ENCODE measurements at regions not wholly inside any gene's neighbourhood (a gene's known extent, or its start where the extent isn't known, plus 50 kb on each side); places are given as distances from the start of the nearest gene placed in this dataset.

GRCh38 chr4:134345244-134345643, 143.7 kb upstream of the PABPC4L start:
- Histone ChIP-seq H3K27ac (ENCODE audit: low read depth, low read length) (no peak overlapping the region), H3K36me3 (ENCODE audit: insufficient read depth, low read length) (no peaks in the 10 kb centered on the region), H2AFZ (ENCODE audit: low read length) (no peak overlapping the region), H4K20me1 (ENCODE audit: insufficient read depth, low read length) (no peaks in the 10 kb centered on the region), H3K27me3 (ENCODE audit: insufficient read depth, low read length) (no peaks in the 10 kb centered on the region), H3K4me3 (ENCODE audit: insufficient read depth, low read length) (no peak overlapping the region), H3K4me1 (ENCODE audit: insufficient read depth, low read length) (no peaks in the 10 kb centered on the region), H3K9me3 (ENCODE audit: low read depth, low read length) (no peaks in the 10 kb centered on the region), H3K4me2 (ENCODE audit: insufficient read depth, low read length) (no peak overlapping the region), H3K79me2 (ENCODE audit: insufficient read depth, low read length) (no peaks in the 10 kb centered on the region)
- no peak for DNase-seq (ENCODE audit: insufficient read length, low spot score, missing footprints)
- TF ChIP-seq, protein P1, sequence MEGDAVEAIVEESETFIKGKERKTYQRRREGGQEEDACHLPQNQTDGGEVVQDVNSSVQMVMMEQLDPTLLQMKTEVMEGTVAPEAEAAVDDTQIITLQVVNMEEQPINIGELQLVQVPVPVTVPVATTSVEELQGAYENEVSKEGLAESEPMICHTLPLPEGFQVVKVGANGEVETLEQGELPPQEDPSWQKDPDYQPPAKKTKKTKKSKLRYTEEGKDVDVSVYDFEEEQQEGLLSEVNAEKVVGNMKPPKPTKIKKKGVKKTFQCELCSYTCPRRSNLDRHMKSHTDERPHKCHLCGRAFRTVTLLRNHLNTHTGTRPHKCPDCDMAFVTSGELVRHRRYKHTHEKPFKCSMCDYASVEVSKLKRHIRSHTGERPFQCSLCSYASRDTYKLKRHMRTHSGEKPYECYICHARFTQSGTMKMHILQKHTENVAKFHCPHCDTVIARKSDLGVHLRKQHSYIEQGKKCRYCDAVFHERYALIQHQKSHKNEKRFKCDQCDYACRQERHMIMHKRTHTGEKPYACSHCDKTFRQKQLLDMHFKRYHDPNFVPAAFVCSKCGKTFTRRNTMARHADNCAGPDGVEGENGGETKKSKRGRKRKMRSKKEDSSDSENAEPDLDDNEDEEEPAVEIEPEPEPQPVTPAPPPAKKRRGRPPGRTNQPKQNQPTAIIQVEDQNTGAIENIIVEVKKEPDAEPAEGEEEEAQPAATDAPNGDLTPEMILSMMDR (IDR thresholded peaks at IDR 0.05; ENCODE audit: extremely low read depth, low read depth, low read length), result no peak

DNA sequence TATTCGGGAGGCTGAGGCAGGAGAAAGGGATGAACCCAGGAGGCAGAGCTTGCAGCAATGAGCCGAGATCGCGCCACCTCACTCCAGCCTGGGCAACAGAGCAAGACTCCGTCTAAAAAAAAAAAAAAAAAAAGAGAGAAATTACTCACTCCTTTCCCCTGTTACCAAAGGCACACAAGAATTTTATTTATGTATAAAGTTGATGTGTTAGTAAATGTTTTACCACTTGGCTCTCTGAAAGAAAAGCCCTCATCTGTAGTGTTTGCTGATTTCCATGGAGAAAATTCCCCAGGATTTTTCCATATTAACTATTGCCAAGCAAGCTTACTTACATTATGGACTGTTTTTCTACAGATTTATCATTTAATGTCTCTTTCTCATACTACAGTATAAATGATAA, 142.1 kb upstream of the PABPC4L start:
- Histone ChIP-seq H3K4me2 (ENCODE audit: insufficient read depth, low read length) (no peak overlapping the region), H3K79me2 (ENCODE audit: insufficient read depth, low read length) (no peaks in the 10 kb centered on the region), H2AFZ (ENCODE audit: low read length) (no peak overlapping the region), H3K27ac (ENCODE audit: low read depth, low read length) (no peak overlapping the region), H3K4me1 (ENCODE audit: insufficient read depth, low read length) (no peaks in the 10 kb centered on the region), H3K36me3 (ENCODE audit: insufficient read depth, low read length) (no peaks in the 10 kb centered on the region), H3K9me3 (ENCODE audit: low read depth, low read length) (no peaks in the 10 kb centered on the region), H3K4me3 (ENCODE audit: insufficient read depth, low read length) (no peak overlapping the region), H3K27me3 (ENCODE audit: insufficient read depth, low read length) (no peaks in the 10 kb centered on the region), H4K20me1 (ENCODE audit: insufficient read depth, low read length) (no peaks in the 10 kb centered on the region)
- TF ChIP-seq, protein P1 (IDR thresholded peaks at IDR 0.05; ENCODE audit: extremely low read depth, low read depth, low read length), result no peak
- DNase-seq (ENCODE audit: insufficient read length, low spot score, missing footprints), result no peak

DNA sequence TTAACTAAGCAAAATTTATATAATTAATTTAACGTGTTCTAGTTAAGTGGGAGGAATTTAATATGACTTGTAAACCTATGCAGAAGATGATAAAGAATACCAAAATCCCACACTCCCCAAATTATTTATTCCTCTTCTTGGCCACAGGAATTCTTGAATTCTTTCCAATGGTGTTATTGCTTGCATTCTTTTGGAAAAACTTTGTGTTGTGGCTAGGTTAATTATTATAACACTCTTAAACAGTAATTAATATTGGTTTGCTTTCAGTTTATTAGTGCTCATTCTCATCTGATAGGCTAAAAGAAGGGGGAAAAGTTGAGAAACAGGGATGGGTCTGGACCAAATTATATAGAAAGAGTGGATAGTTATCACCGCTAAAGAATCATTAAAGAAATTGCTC, 141.5 kb upstream of the PABPC4L start:
- H2AFZ ChIP-seq (ENCODE audit: low read length), result no peak overlapping the region
- TF ChIP-seq, protein P1 (IDR thresholded peaks at IDR 0.05; ENCODE audit: extremely low read depth, low read depth, low read length), result no peak
- no peak for DNase-seq (ENCODE audit: insufficient read length, low spot score, missing footprints)
- H3K36me3 ChIP-seq (ENCODE audit: insufficient read depth, low read length), result no peaks in the 10 kb centered on the region
- H4K20me1 ChIP-seq (ENCODE audit: insufficient read depth, low read length), result no peaks in the 10 kb centered on the region
- no peaks in the 10 kb centered on the region for H3K79me2 ChIP-seq (ENCODE audit: insufficient read depth, low read length)
- H3K9me3 ChIP-seq (ENCODE audit: low read depth, low read length), result no peaks in the 10 kb centered on the region
- no peaks in the 10 kb centered on the region for H3K4me1 ChIP-seq (ENCODE audit: insufficient read depth, low read length)
- H3K4me2 ChIP-seq (ENCODE audit: insufficient read depth, low read length), result no peak overlapping the region
- no peaks in the 10 kb centered on the region for H3K27me3 ChIP-seq (ENCODE audit: insufficient read depth, low read length)
- H3K4me3 ChIP-seq (ENCODE audit: insufficient read depth, low read length), result no peak overlapping the region
- H3K27ac ChIP-seq (ENCODE audit: low read depth, low read length), result no peak overlapping the region

DNA sequence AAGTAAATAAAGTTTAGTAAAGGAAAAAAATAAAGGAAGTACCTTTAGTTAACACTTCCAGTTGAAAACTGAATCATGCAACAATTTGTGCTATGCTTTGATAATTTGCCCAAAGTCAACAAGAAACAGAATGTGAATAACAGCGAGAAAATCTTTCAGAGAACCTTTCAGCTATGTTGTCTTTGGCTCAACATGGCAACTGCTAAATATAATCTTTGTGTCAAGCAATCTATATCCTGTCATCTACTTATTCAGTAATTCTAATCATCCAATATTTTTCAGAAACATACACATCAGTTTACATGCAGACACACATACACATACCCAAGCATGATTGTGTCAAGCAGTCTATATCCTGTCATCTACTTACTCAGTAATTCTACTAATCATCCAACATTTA, 136.0 kb upstream of the PABPC4L start:
- H3K4me1 ChIP-seq (ENCODE audit: insufficient read depth, low read length), result no peaks in the 10 kb centered on the region
- no peak overlapping the region for H3K4me2 ChIP-seq (ENCODE audit: insufficient read depth, low read length)
- no peaks in the 10 kb centered on the region for H3K9me3 ChIP-seq (ENCODE audit: low read depth, low read length)
- DNase-seq (ENCODE audit: insufficient read length, low spot score, missing footprints), result no peak
- TF ChIP-seq, protein P1 (IDR thresholded peaks at IDR 0.05; ENCODE audit: extremely low read depth, low read depth, low read length), result no peak
- no peaks in the 10 kb centered on the region for H3K79me2 ChIP-seq (ENCODE audit: insufficient read depth, low read length)
- H3K36me3 ChIP-seq (ENCODE audit: insufficient read depth, low read length), result no peaks in the 10 kb centered on the region
- H3K27me3 ChIP-seq (ENCODE audit: insufficient read depth, low read length), result no peaks in the 10 kb centered on the region
- no peaks in the 10 kb centered on the region for H4K20me1 ChIP-seq (ENCODE audit: insufficient read depth, low read length)
- H2AFZ ChIP-seq (ENCODE audit: low read length), result no peak overlapping the region
- no peak overlapping the region for H3K4me3 ChIP-seq (ENCODE audit: insufficient read depth, low read length)
- no peak overlapping the region for H3K27ac ChIP-seq (ENCODE audit: low read depth, low read length)

Measured in osteoblast (primary cell).